SK-N-MC (cell line): ENCODE measurements at regions not wholly inside any gene's neighbourhood (a gene's known extent, or its start where the extent isn't known, plus 50 kb on each side); places are given as distances from the start of the nearest gene placed in this dataset.
A peak's percentile ranks its signal among the peaks of the same experiment; 100 is the strongest.
"Not testable (repeated sequence)": the region's sequence is repeated elsewhere in the genome, so short reads cannot be mapped to it uniquely, and the experiment has no call there.

Experiments used
- DNase-seq: peaks from one replicate; pipeline ENCODE4 v3.0.0-alpha.2; 2011; ENCODE audit warnings: low read depth, low spot score
- H3K27ac ChIP-seq: fragments of 200-600 bp; sonication (generic); 2 replicates; pipeline ENCODE4 v1.5.1; 2016; ENCODE audit warnings: mixed run types
- H3K36me3 ChIP-seq: fragments of 200-600 bp; sonication (generic); 2 replicates; pipeline ENCODE4 v1.6.1; 2017; ENCODE audit warnings: antibody characterized with exemption, low read length, mixed read lengths; ENCODE audit not compliant: insufficient read depth
- H3K4me3 ChIP-seq: fragments of 200-600 bp; sonication (generic); 2 replicates; pipeline ENCODE4 v1.5.1; 2016
- H3K9ac ChIP-seq: fragments of 200-600 bp; sonication (generic); 2 replicates; pipeline ENCODE4 v1.8.0; 2017; ENCODE audit warnings: mixed run types, mixed read lengths; ENCODE audit not compliant: insufficient read length
- H3K9me3 ChIP-seq: fragments of 200-600 bp; sonication (generic); 2 replicates; pipeline ENCODE4 v1.6.1; 2017; ENCODE audit warnings: low read depth, mild to moderate bottlenecking, antibody characterized with exemption, low read length, moderate library complexity, mixed read lengths
- POLR2AphosphoS5 ChIP-seq: IDR thresholded peaks from 2 replicates; pipeline ENCODE4 v1.6.1; 2012; ENCODE audit warnings: mild to moderate bottlenecking, low read depth, low read length, borderline replicate concordance

DNA sequence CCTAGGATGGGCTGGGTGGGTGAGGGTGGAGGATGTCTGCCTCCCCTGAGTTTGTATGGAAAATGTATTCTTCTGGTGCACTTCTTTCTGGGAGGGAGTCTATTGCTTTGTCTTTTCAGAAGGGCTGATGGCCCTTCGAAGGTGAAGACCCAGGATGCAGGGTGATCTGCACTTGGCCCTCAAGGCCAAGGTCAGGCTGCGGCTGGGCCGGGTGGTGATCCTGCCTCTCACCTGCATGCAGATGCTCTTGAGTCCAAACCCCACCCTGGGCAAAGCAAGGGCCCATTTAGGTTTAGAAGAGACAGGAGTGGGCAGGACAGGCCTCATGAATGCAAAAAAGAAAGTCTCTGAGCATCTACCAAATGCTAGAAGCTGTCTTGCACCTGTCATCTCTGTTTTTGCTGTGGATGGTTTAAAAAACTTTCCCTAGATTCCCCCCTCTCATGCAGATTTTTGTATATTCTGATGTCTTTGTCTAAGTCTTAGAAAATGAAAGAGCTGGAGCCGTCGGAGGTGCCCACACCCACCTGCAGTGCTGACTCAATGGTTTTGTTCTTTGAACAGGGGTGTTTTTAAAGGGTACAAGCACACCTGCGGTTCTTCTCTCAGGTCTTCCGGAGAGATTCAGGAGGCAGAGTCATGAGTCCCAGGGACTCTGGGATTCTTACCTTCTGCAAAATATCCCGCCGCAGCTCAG is 186.4 kb downstream of the ADRA2C start:
- not testable (repeated sequence) for H3K4me3 ChIP-seq, H3K9ac ChIP-seq, H3K36me3 ChIP-seq, DNase-seq, H3K27ac ChIP-seq, H3K9me3 ChIP-seq

- H3K27ac ChIP-seq, H3K9ac ChIP-seq, H3K9me3 ChIP-seq, DNase-seq, H3K36me3 ChIP-seq, H3K4me3 ChIP-seq: not testable (repeated sequence)
These were observed 186.9 kb downstream of the ADRA2C start for GRCh38 chr4:3953140-3953489.

- H3K9ac ChIP-seq: peak overlapping the region; percentile 59
- peak overlapping the region; percentile 40; the same call in 1 of the 2 replicates for H3K27ac ChIP-seq
- peak; percentile 66 for DNase-seq
- not testable (repeated sequence) for H3K36me3 ChIP-seq, H3K9me3 ChIP-seq
- H3K4me3 ChIP-seq: peak overlapping the region; percentile 85
These were observed 188.5 kb downstream of the ADRA2C start for GRCh38 chr4:3954540-3955320.

DNA sequence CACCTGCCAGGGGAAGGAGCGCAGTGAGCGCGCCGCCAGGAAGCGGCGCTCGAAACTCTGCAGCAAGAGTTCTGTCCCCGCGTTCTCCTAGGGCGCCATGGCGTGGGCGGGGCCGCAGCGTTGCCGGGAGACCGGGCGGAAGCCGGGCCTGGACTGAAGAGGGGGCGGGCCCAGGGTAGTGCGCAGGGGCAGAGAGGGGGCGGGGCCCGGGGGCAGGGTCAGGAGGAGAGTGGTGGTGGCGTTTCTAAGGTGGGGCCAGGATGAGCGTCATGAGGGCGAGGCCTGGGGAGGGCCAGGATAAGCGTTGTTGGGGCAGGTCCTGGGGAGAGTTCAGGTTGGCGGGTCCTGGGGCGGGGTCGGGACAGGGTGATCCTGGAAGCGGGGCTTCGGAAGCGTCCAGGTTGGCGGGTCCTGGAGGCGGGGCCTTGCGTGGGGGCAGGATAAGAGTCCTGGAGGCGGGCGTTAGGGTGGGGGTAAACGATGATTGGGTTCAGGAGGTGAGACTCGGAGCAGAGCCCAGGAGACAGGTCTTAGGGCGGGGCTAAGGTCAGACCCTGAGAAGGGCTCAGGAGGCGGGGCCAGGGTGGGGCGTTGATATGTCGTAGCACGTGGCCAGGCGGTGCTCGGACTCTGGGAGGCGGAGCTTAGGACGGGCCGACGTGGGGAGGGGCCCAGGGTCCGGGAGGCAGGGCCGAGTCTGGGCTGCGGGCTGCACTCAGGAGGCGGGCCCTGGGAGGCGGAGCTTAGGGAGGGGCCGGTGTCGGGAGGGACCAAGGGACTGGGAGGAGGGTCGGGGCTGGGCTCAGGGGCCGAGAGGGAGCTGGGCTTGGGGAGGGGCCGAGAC is 189.4 kb downstream of the ADRA2C start:
- Histone ChIP-seq H3K27ac (peak overlapping the region; percentile 40; the same call in 1 of the 2 replicates), H3K4me3 (peak overlapping the region; percentile 85), H3K9ac (peak overlapping the region; percentile 59)
- DNase-seq: peak; percentile 89
- H3K9me3 ChIP-seq, H3K36me3 ChIP-seq: not testable (repeated sequence)
- peak; percentile 50; the same call in 1 of the 2 replicates for TF ChIP-seq POLR2AphosphoS5

- not testable (repeated sequence) for H3K9me3 ChIP-seq, H3K27ac ChIP-seq, DNase-seq, H3K36me3 ChIP-seq, H3K9ac ChIP-seq
- H3K4me3 ChIP-seq: peak overlapping the region; percentile 85
These were observed 190.1 kb downstream of the ADRA2C start for GRCh38 chr4:3956165-3956867.

DNA sequence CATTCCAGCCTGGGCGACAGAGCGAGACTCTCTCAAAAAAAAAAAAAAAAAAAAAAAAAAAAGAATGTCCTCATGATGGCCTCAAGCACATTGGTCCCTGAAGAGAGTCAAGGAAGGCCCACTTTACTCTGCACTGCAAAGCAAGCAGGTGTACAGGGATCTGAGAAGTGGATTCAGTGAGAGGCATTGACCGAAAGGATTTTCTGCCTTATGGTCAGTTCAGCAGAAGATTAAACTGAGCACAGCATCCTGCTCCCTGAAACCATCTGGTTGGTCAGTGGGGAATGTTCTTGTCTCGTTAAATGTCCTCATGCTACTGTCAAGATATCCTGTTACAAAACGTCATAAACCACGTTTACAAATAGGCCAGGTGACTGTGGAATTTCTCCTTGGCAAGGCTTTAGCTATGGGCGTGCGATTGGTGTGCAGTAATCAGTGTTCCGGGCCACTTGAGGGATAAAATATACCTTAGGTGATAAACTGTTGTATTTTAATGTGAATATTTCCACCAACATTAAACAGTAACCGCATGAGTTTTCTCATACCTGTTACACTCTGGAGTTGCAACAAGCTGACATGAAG is 195.0 kb downstream of the ADRA2C start:
- DNase-seq: not testable (repeated sequence)

DNA sequence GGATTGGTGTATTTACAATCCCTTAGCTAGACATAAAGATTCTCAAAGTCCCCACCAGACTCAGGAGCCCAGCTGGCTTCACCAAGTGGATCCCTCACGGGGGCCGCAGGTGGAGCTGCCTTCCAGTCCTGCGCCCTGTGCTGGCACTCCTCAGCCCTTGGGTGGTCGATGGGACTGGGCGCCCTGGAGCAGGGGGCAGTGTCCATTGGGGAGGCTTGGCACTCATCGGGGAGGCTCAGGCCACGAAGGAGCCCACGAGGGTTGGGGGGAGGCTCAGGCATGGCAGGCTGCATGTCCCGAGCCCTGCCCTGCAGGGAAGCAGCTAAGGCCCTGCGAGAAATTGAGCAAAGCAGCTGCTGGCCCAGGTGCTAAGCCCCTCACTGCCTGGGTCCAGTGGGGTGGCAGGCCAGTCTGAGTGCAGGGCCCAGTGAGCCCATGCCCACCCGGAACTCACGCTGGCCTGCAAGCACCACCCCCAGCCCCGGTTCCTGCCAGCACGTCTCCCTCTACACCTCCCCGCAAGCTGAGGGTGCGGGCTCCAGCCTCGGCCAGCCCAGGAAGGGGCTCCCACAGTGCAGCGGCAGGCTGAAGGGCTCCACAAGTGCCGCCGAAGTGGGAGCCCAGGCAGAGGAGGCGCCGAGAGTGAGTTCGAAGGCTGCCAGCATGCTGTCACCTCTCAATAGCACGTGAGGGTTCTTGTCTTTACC is 198.5 kb downstream of the ADRA2C start:
- not testable (repeated sequence) for DNase-seq, H3K27ac ChIP-seq, H3K9ac ChIP-seq, H3K9me3 ChIP-seq, H3K4me3 ChIP-seq, H3K36me3 ChIP-seq

More for the DNA sequence above, 195.0 kb downstream of the ADRA2C start:
- H3K4me3 ChIP-seq, H3K27ac ChIP-seq, H3K9ac ChIP-seq, H3K9me3 ChIP-seq, H3K36me3 ChIP-seq: not testable (repeated sequence)

GRCh38 chr4:3967204-3967603 is 201.0 kb downstream of the ADRA2C start:
- not testable (repeated sequence) for H3K27ac ChIP-seq, H3K9ac ChIP-seq, H3K36me3 ChIP-seq, H3K4me3 ChIP-seq, H3K9me3 ChIP-seq, DNase-seq

DNA sequence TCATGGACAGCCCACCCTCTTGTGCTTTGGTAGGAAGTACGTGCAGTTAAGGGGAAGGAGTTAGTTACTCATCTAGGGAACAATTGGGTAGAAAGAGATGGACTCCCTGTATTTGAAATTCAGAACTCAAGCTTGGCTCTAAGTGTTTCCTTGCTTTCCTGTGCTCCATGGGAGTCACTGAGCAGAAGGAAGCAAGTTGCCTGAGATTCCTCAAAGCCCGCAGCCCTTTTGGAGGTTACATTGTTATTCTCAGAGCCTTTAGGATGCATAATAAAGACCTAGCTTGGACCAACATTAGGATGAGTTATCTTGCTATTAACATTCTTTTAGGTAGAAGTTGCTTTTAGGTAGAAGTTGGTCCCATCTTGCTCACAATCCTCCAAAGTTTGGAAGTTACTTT is 206.4 kb downstream of the ADRA2C start:
- H3K27ac ChIP-seq, H3K9ac ChIP-seq, H3K36me3 ChIP-seq, DNase-seq, H3K9me3 ChIP-seq, H3K4me3 ChIP-seq: not testable (repeated sequence)

- not testable (repeated sequence) for H3K4me3 ChIP-seq, DNase-seq, H3K9ac ChIP-seq, H3K36me3 ChIP-seq, H3K9me3 ChIP-seq, H3K27ac ChIP-seq
These were observed 207.5 kb downstream of the ADRA2C start for GRCh38 chr4:3973581-3974200.

DNA sequence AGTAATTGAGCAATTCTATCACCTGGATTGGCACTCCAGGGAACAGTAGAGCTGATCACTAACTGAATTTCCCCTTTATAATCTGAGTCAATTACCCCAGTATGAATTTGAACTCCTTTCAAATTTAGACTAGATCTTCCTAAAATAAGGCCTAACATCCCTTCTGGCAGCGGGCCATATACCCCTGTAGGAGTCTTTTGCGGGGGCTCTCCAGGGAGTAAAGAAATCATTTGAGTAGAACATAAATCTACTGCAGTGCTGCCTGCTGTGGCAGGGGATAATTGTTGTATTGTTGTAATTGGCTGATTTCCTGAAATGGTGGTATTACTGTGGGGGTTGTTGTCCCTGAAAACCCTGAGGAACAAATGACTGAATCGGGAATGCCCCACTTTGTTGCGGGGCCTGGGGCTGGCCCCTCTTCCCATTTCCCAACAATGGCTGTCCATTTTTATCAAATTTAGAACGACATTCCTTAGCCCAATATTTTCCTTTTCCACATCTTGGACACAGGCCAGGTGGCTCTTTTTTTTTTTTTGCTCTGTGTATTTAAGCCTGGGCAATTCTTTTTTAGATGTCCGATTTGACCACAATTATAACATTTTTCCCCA is 217.4 kb downstream of the ADRA2C start:
- not testable (repeated sequence) for H3K36me3 ChIP-seq, H3K27ac ChIP-seq, H3K4me3 ChIP-seq, H3K9me3 ChIP-seq, H3K9ac ChIP-seq
- DNase-seq: peak; percentile 57

- H3K9ac ChIP-seq, DNase-seq, H3K9me3 ChIP-seq, H3K36me3 ChIP-seq, H3K27ac ChIP-seq, H3K4me3 ChIP-seq: not testable (repeated sequence)
These were observed 218.6 kb downstream of the ADRA2C start for GRCh38 chr4:3984796-3985195.
